ENCODE measurements at regions not wholly inside any gene's neighbourhood (a gene's known extent, or its start where the extent isn't known, plus 50 kb on each side); places are given as distances from the start of the nearest gene placed in this dataset.

- TF ChIP-seq JUND (IDR thresholded peaks at IDR 0.05) (no peak), CTCF (IDR thresholded peaks at IDR 0.05 in 2 of 3, conservative IDR thresholded peaks at IDR 0.05 in 1 of 3; ENCODE audit: borderline replicate concordance in 1 of 3, insufficient read depth in 1 of 3, low read depth in 2 of 3, low read length in 2 of 3) (no peak), ZNF274 (IDR thresholded peaks at IDR 0.05; ENCODE audit: low read depth, low read length) (no peak), ATF3 (IDR thresholded peaks at IDR 0.05) (no peak), SIN3A (IDR thresholded peaks at IDR 0.05; ENCODE audit: low read depth) (no peak), REST (IDR thresholded peaks at IDR 0.05; ENCODE audit: low read depth) (no peak), POLR2A (IDR thresholded peaks at IDR 0.05; ENCODE audit: borderline replicate concordance, extremely low read depth, insufficient read depth, insufficient read length) (no peak), EZH2 (IDR thresholded peaks at IDR 0.05) (no peak), RAD21 (IDR thresholded peaks at IDR 0.05; ENCODE audit: low read depth) (no peak)
These were observed 157.1 kb downstream of the TRIML1 start for GRCh38 chr4:188296331-188296730.
